ENCODE measurements at regions not wholly inside any gene's neighbourhood (a gene's known extent, or its start where the extent isn't known, plus 50 kb on each side); places are given as distances from the start of the nearest gene placed in this dataset.

DNA sequence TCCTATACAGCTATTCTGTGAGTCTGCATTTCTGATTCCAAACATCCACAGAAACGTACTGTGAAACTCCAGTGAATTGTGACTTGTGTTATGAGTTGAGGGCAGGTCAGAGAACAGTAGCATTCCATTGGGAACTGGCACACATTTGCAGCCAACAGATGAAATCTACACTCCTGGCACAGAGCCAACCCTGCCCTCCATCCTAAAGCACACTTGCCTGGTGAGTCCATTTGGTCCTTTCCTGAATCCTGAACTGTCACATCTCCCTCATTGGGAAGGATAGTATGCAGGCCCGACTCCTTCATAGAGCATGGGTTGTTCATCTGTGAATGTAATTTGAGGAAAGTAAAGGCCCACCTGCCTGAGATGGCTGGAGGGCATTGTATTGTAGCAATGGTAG is 314.3 kb upstream of the RASGRP1 start:
- Histone ChIP-seq H3F3A (ENCODE audit: insufficient read depth, low read length, poor library complexity, severe bottlenecking) (no peaks in the 10 kb centered on the region), H3K9me3 (ENCODE audit: low read length) (no peaks in the 10 kb centered on the region), H3K4me3 (ENCODE audit: low read length) (no peak overlapping the region), H3K27ac (ENCODE audit: low read length) (no peak overlapping the region), H2AFZ (ENCODE audit: low read depth, low read length) (no peak overlapping the region), H3K9ac (ENCODE audit: low read length) (no peak overlapping the region), H3K27me3 (ENCODE audit: insufficient read depth, low read depth, low read length) (no peaks in the 10 kb centered on the region), H4K20me1 (ENCODE audit: insufficient read depth) (no peaks in the 10 kb centered on the region), H3K9me2 (ENCODE audit: insufficient read depth, low read length) (no peaks in the 10 kb centered on the region), H3K4me2 (ENCODE audit: low read length) (no peak overlapping the region), H3K79me2 (replicated peaks; ENCODE audit: insufficient read depth, low read length) (no peaks in the 10 kb centered on the region), H3K36me3 (ENCODE audit: insufficient read depth, low read length) (no peaks in the 10 kb centered on the region)
- TF ChIP-seq, protein P1, sequence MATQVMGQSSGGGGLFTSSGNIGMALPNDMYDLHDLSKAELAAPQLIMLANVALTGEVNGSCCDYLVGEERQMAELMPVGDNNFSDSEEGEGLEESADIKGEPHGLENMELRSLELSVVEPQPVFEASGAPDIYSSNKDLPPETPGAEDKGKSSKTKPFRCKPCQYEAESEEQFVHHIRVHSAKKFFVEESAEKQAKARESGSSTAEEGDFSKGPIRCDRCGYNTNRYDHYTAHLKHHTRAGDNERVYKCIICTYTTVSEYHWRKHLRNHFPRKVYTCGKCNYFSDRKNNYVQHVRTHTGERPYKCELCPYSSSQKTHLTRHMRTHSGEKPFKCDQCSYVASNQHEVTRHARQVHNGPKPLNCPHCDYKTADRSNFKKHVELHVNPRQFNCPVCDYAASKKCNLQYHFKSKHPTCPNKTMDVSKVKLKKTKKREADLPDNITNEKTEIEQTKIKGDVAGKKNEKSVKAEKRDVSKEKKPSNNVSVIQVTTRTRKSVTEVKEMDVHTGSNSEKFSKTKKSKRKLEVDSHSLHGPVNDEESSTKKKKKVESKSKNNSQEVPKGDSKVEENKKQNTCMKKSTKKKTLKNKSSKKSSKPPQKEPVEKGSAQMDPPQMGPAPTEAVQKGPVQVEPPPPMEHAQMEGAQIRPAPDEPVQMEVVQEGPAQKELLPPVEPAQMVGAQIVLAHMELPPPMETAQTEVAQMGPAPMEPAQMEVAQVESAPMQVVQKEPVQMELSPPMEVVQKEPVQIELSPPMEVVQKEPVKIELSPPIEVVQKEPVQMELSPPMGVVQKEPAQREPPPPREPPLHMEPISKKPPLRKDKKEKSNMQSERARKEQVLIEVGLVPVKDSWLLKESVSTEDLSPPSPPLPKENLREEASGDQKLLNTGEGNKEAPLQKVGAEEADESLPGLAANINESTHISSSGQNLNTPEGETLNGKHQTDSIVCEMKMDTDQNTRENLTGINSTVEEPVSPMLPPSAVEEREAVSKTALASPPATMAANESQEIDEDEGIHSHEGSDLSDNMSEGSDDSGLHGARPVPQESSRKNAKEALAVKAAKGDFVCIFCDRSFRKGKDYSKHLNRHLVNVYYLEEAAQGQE (IDR thresholded peaks at IDR 0.05; ENCODE audit: borderline replicate concordance): no peak
- TF ChIP-seq POLR2AphosphoS5 (IDR thresholded peaks at IDR 0.05) (no peak), SMC3 (conservative IDR thresholded peaks at IDR 0.05; ENCODE audit: poor library complexity) (no peak), EZH2 (IDR thresholded peaks at IDR 0.05; ENCODE audit: borderline replicate concordance, insufficient read depth, low read length, poor library complexity, severe bottlenecking) (no peak), TAF1 (IDR thresholded peaks at IDR 0.05; ENCODE audit: low read depth) (no peak), RAD21 (conservative IDR thresholded peaks at IDR 0.05) (no peak), EP300 (conservative IDR thresholded peaks at IDR 0.05; ENCODE audit: poor library complexity, severe bottlenecking) (no peak), MXI1 (conservative IDR thresholded peaks at IDR 0.05; ENCODE audit: poor library complexity, severe bottlenecking) (no peak)
- TF ChIP-seq, protein P2, sequence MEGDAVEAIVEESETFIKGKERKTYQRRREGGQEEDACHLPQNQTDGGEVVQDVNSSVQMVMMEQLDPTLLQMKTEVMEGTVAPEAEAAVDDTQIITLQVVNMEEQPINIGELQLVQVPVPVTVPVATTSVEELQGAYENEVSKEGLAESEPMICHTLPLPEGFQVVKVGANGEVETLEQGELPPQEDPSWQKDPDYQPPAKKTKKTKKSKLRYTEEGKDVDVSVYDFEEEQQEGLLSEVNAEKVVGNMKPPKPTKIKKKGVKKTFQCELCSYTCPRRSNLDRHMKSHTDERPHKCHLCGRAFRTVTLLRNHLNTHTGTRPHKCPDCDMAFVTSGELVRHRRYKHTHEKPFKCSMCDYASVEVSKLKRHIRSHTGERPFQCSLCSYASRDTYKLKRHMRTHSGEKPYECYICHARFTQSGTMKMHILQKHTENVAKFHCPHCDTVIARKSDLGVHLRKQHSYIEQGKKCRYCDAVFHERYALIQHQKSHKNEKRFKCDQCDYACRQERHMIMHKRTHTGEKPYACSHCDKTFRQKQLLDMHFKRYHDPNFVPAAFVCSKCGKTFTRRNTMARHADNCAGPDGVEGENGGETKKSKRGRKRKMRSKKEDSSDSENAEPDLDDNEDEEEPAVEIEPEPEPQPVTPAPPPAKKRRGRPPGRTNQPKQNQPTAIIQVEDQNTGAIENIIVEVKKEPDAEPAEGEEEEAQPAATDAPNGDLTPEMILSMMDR (IDR thresholded peaks at IDR 0.05; ENCODE audit: poor library complexity, severe bottlenecking): no peak

DNA sequence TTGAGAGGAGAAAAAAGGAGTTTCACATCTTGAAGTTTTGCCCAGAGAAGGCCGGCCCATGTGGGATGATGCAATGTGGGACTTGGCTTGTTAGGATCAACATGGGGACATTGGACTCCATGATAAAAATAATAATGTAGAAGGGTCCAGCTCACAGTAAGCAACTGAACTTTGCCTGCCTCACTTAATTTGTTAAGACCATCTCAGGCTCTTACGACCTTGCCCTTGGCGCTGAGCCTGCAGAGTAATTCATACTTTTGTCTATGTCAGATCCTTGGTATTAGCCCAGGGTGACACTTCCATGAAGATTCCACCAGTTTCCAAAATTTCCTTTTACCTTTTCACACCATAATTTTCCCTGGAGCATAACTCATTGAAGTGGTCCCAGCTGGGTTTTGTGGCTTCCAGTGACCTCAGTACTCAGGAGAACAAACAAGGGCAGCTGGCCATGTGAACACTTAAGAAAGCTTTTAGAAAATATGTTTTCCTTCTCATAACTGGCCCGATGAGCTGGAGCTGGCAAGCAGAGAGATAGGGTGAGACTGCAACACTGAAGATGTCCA is 315.4 kb upstream of the RASGRP1 start:
- no peaks in the 10 kb centered on the region for H3F3A ChIP-seq (ENCODE audit: insufficient read depth, low read length, poor library complexity, severe bottlenecking)
- TF ChIP-seq POLR2AphosphoS5 (IDR thresholded peaks at IDR 0.05) (no peak), RAD21 (conservative IDR thresholded peaks at IDR 0.05) (no peak), EP300 (conservative IDR thresholded peaks at IDR 0.05; ENCODE audit: poor library complexity, severe bottlenecking) (no peak), EZH2 (IDR thresholded peaks at IDR 0.05; ENCODE audit: borderline replicate concordance, insufficient read depth, low read length, poor library complexity, severe bottlenecking) (no peak), MXI1 (conservative IDR thresholded peaks at IDR 0.05; ENCODE audit: poor library complexity, severe bottlenecking) (no peak), SMC3 (conservative IDR thresholded peaks at IDR 0.05; ENCODE audit: poor library complexity) (no peak), TAF1 (IDR thresholded peaks at IDR 0.05; ENCODE audit: low read depth) (no peak)
- TF ChIP-seq, protein P2 (IDR thresholded peaks at IDR 0.05; ENCODE audit: poor library complexity, severe bottlenecking): no peak
- TF ChIP-seq, protein P1 (IDR thresholded peaks at IDR 0.05; ENCODE audit: borderline replicate concordance): no peak
- no peaks in the 10 kb centered on the region for H4K20me1 ChIP-seq (ENCODE audit: insufficient read depth)
- H3K27ac ChIP-seq (ENCODE audit: low read length): no peak overlapping the region
- no peak overlapping the region for H2AFZ ChIP-seq (ENCODE audit: low read depth, low read length)
- no peaks in the 10 kb centered on the region for H3K36me3 ChIP-seq (ENCODE audit: insufficient read depth, low read length)
- no peaks in the 10 kb centered on the region for H3K9me3 ChIP-seq (ENCODE audit: low read length)
- H3K4me2 ChIP-seq (ENCODE audit: low read length): no peak overlapping the region
- no peaks in the 10 kb centered on the region for H3K27me3 ChIP-seq (ENCODE audit: insufficient read depth, low read depth, low read length)
- H3K79me2 ChIP-seq (replicated peaks; ENCODE audit: insufficient read depth, low read length): no peaks in the 10 kb centered on the region
- H3K4me3 ChIP-seq (ENCODE audit: low read length): no peak overlapping the region
- H3K9ac ChIP-seq (ENCODE audit: low read length): no peak overlapping the region
- H3K9me2 ChIP-seq (ENCODE audit: insufficient read depth, low read length): no peaks in the 10 kb centered on the region
